Hematopoietic multipotent progenitor cell treated with erythropoietin and hydrocortisone succinate and interleukin-3 and kit ligand, for 4 days (in vitro differentiated cells): ENCODE measurements at regions not wholly inside any gene's neighbourhood (a gene's known extent, or its start where the extent isn't known, plus 50 kb on each side); places are given as distances from the start of the nearest gene placed in this dataset.
"Not testable (repeated sequence)": the region's sequence is repeated elsewhere in the genome, so short reads cannot be mapped to it uniquely, and the experiment has no call there.

Source experiments
- DNase-seq: peaks from one replicate; pipeline ENCODE4 v3.0.0-alpha.2; 2015

DNA sequence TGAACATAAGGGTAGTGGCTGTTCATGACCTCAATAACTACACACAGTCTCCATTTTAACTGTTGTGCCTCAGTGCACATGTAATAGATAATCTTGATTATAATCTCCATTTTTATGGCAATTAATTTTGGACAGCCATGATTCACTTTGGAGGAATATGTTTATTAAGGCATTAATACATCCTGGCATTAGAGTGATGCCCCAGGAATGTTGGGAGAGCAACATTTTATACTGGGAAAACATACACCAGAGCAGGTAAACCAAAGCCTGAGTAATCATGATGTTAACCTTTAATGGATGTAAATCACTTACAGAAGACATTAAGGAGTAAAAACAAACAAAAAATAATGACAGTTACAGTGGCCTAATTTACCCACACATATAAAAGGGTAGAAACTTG is 886.3 kb upstream of the RAG2 start:
- no peak for DNase-seq

DNA sequence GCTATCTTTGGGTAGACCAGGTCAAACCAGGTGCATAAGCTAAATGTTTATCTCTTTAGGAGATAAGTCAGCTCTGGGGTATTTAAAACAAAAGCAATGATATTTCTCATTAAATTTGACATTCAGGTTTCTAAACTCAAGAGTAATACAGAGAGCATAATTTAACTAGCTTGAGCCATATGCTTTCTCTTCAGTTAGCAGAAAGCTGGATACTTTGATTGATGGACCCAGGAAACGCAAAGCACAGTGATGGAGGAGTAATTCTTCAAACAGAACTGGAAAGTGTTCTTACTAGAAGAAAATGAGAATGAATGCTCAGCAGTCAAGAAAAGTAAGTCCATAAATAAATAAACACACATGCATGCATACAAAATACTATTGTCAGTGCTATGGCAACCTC is 885.7 kb upstream of the RAG2 start:
- no peak for DNase-seq

DNA sequence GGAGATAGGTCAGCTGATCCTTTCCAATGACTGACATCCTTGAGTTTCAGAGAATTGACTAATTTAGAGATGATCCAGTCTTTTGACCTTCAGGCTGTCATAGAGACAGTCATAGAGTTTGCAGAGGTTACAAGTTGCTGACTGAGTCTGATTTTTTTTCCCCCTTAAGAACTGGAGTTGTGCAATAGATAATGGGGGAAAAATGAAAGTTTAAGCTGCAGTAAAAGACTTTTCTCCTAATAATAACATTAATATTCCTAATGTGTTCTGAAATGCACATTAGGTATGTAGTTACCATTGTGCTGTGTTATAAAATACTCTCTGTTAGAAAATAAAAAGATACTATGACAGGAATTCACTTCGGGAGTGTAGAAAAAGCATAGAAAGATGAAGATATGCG is 876.9 kb upstream of the RAG2 start:
- DNase-seq = no peak

DNA sequence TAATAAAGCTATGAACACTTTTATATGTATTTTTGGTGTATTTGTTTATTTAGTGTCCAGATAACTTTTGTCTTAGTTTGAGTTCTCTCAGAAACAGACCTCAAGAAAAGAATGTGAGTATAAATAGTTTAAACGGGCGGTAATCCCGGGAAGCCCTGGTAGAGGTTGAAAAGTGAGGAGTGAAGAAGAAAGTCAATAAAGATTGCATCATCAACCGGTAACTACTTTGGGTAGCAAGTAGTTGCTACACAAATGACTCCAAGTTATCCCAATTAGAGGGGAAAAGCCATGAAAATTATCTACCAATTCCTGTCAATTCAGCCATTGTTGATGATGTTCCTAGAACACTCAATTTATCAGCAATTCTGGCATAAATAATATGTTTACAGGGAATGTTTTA is 870.3 kb upstream of the RAG2 start:
- no peak for DNase-seq

DNA sequence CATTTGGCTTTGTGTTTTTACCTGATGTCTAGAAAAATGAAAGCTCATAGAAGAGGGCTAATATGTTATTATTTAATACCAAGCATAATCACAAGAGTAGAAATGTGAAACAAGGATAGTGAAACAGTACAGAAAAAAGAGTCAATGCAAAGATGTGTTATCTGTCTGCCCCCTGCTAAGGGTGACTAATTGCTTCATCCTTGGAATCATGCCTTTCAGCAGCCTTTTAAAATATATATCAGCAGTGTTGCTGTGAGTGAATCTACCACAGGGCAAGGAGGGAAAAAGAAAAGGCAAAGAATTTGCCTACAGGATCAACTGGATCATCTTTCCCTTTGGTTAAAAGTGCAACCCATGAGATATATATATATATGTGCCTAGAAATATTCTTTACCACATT is 867.2 kb upstream of the RAG2 start:
- DNase-seq = no peak

DNA sequence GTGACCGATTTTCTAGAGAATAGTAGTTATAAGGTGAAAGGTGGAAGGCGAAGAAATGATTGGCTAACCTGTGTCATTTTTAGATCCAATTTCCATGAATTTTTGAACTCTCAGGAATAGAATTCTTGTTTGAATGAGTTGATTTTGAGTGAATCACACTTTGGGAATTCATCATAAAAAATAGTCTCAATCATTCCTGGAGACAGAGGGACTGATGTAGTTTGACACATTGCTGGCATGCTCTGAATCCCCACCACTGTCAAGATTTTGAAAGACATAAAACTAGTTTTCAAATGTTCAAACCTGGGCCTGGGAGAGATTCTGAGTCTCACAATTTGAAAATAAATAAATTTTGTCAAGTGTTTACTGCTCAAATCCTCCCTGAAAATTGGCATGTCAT is 861.4 kb upstream of the RAG2 start:
- no peak for DNase-seq

DNA sequence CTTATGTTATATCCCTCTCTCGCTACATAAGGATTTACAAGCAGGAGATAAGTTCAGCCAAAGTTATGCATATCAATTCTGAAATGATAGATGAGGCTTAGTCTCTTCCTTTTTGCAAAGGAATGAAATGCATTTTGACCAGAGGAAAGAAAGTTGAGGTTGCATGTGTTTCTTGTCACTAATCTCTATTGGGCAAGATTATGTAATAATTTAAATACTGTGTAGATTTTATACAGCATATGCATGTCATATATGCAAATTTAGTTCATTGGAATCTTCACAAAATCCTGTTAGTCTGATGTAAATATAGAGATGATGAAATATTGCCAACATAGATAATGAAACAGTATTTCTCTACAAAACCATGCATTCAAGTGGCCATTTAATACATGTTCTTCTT is 858.7 kb upstream of the RAG2 start:
- DNase-seq = no peak

DNA sequence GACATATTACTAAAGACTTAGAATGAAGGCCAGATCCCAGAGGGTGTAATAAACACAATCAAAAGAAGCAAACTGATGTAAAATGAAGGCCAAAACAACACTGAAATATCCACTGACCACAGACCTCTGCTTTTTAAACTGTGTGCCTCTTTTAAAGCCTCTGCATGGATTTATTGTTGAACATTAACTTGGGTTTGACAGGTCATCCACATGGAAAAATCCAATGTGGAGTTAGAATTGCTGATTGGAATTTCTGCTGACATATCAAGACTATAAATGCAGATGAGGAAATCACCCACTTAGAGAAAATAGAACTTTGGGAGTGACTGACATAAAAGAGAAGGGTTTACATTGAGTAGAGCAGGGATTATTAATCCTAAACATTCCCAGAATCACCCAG is 853.9 kb upstream of the RAG2 start:
- no peak for DNase-seq

DNA sequence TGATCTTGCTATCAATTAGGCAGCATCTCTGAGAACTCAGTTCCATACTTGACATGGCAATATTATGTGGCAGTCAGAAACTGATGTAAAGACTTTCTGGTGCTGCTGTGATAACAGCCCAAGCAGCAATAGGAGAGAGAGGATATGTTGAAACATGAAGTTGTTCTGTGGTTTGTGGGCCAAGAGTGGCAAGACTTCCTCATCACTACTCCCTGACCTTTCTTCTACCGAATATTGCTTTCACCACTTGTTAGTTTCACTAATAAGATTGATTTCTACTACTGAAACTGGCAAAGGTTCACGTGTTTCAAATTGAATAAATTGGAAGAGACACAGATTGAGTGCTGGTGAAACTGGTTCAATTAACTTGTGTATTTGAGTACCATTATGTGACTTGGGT is 852.6 kb upstream of the RAG2 start:
- DNase-seq = peak; percentile 87

DNA sequence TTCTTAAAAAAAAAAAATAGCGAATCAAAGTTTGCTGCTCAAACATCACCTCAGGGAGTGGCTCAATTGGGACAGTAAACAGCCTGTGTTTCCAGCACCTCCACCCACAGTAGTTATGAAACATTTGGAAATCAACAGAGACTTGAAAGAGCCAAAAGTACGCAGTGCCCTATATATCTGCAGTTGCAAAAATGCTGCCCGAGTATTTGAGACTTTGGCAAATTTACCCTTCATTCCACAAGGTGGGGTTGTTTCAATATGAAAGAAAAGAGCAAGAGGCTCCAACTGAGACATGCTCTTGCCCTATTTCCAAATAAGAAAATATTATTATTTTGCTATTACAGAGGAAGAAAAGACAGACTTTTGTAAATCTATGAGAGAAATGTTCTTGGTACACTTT is 851.1 kb upstream of the RAG2 start:
- peak; percentile 79 for DNase-seq

DNA sequence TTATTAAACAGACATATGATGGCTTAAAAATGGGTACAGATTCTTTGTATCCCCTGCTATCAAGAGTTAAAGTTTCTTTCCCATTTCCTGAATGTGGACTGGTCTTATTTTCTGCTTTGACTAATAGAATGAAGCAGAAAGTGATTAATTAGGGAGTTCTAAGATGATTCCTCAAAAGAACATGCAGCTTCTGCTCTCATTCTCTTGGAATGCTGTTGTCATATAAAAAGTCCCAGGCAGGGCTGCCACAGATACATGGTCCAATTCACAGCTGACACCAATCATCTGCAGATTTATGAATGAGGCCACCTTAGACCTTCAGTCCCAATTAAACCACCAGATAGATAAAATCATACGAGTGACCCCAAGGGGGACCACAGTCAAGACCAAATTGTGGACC is 844.5 kb upstream of the RAG2 start:
- DNase-seq = no peak

DNA sequence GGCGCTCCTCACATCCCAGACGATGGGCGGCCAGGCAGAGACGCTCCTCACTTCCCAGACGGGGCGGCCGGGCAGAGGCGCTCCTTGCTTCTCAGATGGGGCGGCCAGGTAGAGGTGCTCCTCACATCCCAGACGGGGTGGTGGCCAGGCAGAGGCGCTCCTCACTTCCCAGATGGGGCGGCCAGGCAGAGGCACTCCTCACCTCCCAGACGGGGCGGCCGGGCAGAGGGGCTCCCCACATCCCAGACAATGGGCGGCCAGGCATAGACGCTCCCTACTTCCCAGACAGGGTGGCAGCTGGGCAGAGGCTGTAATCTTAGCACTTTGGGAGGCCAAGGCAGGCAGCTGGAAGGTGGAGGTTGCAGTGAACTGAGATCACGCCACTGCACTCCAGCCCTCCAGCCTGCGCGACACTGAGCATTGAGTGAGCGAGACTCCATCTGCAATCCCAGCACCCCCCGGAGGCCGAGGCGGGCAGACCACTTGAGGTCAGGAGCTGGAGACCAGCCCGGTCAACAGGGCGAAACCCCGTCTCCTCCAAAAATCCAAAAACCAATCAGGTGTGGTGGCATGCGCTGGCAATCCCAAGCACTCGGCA is 833.7 kb upstream of the RAG2 start:
- not testable (repeated sequence) for DNase-seq

DNA sequence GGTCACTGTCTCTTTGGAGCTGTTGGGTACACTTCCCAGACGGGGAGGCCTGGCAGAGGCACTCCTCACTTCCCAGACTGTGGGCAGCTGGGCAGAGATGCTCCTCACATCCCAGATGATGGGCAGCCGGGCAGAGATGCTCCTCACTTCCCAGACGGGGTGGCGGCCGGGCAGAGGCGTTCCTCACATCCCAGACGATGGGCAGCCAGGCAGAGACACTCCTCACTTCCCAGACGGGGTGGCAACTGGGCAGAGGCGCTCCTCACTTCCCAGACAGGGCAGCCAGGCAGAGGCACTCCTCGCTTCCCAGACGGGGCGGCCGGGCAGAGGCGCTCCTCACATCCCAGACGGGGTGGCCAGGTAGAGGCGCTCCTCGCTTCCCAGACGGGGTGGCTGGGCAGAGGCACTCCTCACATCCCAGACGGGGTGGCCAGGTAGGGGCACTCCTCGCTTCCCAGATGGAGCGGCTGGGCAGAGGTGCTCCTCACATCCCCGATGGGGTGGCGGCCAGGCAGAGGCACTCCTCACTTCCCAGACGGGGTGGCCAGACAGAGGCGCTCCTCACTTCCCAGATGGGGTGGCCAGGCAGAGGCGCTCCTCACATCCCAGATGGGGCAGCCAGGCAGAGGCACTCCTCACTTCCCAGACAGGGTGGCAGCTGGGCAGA is 833.1 kb upstream of the RAG2 start:
- DNase-seq = not testable (repeated sequence)

DNA sequence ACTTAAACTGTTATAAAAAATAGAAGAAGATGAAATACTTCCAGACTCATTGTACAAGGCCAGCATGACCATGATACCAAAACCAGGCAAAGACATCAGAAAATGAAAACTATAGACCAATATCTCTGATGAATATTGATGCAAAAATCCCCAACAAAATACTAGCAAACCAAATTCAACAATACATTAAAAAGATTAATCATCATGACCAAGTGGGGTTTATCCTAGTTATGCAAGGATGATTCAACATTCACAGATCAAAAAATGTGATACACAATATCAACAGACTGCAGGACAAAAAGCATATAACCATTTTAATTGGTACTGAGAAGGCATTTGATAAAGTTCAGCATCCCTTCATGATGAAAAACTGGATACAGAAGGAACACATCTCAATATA is 824.5 kb upstream of the RAG2 start:
- no peak for DNase-seq

DNA sequence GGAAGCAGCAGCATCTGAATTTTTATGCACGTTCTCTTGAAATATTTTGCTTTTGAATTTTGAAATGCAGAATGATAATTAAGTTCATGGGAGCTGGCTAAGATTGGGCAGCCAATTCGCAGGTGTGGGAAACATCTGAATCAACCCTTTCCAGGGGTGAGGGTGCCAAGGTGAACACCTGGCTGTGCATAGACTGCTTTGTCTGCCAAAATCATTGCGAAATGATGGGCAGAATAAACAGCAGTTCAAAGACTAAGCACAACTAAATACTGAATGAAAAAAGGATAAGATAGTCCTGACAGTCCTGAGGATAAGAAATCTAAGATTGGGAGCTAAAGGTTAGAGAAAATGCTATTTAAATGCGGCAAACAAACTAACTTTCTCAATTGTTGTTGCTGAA is 813.3 kb upstream of the RAG2 start:
- DNase-seq = no peak

DNA sequence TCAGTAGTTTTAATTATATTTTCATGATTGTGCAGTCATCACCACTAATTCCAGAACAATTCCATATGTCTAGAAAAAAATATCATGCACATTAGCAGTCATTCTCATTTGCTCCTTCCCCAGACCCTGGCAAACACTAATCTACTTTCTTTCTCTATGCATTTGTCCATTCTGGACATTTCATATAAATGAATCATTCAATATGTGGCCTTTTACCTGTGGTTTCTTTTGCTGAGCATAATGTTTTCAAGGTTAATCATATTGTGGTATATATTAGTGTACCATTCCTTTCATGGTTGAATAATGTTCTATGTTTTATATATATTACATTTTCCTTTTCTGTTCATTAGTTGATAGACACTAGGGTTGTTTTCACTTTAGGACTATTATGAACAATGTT is 811.1 kb upstream of the RAG2 start:
- no peak for DNase-seq

DNA sequence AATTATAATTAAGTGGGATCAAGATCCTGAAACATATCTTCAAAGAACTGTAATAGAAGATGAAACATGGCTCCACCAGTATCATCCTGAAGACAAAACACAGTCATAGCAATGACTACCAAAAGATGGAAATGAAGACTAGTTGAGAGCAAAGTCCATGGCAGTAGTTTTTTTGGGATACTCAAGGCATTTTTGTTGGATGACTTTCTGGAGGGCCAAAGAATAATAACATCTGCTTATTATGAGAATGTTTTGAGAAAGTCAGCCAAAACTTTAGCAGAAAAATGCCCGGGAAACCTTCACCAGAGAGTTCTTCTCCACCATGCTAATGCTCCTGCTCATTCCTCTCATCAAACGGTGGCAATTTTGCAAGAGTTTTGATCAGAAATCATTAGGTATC is 809.4 kb upstream of the RAG2 start:
- no peak for DNase-seq

DNA sequence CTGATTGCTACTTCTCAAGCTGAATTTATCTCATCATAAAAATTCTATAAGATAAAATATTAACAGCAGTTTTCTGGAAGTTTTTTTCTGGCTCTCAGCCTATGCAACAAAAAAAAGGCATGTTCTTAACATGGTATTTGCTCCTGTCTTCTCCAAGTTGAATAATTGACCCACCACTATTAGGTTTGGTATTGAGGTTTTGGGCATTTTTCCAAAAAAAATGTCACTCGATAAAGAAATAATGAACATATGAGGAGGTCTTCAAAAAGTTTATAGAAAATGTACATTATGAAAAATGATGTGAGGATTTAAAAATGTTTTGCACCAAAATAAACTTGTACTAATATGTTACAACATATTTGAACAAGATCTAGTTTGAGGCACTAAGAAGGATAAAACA is 808.6 kb upstream of the RAG2 start:
- DNase-seq = no peak

DNA sequence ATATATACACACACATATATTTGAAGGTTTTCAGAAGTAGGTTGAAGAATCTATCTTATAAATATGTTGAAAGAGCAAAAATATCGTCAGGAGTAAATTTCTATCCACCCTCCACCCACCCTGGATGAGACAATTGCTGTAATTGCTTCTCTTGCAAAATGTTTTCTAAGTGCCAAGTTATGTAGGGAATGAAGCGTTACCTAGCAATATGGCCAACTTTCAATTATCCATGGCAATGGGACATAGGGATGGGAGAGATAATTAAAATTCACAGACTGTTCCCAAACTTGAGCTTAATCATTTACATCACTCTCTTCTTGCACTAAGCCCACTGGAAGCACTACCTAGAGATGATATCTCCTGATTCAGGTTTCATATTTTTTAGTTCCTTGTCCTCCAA is 806.2 kb upstream of the RAG2 start:
- no peak for DNase-seq

DNA sequence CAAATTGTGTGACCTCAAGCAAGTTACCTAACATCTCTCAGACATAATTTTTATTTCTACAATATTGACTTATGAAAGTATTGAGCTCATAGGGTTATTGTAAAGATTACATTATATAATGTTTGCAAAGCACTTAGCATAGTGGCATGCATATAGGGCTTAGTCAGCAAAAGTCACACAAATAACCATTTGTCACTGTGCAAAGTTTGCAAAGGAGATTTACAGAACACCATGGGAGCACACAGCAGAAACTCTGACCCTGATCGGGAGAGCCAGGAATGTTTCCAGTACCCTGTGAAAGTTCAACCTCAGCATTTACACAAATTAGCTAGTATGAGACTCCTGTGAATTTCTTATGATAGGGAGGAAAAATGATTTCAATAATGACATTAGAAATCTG is 804.6 kb upstream of the RAG2 start:
- DNase-seq = no peak

DNA sequence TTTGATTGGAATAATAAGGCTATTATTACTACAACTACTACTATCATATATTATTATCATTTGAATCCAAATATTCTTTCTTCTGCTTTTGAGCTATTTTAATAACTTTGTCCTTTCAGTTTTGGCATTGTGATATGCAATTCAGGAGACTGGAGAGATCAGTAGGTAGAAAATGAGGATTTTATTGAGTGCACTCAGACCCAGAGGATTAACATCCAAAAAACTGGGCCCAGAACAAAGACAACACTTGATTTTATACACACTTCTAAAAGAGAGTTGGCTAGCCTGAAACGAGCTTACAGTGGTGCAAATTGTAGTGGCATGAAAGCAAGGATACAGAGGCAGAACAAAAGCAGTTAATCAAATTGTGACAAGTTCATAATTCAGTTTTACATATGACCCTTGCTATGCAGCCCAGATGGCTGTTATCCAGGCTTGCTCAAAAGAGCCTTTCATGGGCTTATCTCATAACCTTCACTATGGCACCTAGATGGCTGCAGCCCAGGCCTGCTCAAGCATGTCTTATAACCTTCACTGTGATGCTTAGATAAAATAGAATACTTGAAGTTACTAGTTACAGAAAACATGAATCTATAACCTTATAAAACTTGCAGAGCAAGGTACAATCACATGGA is 796.3 kb upstream of the RAG2 start:
- peak; percentile 3 for DNase-seq

DNA sequence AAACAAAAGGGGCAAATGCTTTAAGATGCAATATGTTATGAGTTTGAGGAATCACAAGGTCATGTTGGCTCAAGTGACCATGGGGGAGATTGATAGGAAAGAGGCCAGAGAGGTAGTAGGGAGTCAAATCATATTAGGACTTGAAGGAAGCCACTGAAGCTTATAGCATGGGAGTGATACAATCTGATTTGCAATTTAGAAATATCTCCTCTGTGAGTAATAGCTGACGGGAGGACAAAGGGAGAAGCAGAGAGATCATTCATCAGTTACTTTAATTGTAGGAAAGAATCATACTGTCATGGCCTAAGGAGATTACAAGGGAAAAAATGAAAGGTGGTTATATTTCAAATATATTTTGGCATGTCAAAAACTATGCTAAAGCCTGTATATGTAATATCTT is 793.6 kb upstream of the RAG2 start:
- DNase-seq = no peak

DNA sequence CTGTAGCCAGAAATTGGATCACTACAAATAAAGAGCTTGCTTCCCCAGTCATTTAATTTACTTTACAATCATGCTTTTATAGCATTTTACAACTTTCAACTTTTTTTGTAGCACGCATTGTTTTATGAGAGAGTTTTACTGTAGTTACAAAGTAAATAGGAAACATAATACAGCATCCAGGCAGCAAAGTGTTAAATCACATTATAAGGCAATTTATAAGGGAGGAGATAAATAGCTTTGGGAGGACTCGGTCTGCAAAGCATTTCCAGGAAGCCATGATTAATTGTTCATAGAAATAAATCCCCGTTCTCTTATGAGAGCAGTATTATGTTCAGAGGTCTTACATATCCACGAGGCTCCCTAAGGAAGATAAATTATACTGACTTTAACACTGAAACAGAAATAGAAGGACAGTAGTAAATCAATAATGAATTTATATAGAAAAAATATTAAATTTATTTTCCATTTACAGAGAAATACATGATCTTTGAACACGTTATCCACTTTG is 792.6 kb upstream of the RAG2 start:
- no peak for DNase-seq

DNA sequence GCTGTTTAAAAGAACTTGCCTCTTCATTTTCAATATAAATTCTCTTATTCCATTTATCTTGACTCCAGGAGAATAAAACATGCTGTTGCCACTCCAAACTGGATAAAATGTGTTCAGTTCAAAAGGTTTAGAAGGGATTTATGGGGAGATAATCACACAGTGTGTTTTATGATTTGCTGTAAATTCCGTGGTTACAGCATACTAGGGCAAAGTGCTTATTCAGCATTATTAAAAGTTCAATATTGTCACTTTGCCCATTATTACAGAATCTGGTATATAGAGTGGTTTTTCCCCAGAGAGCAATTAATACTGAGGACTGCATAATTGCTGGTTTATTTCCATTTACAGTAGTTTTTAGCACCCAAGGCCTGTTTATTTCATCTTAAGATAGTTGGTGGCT is 780.9 kb upstream of the RAG2 start:
- DNase-seq = no peak

DNA sequence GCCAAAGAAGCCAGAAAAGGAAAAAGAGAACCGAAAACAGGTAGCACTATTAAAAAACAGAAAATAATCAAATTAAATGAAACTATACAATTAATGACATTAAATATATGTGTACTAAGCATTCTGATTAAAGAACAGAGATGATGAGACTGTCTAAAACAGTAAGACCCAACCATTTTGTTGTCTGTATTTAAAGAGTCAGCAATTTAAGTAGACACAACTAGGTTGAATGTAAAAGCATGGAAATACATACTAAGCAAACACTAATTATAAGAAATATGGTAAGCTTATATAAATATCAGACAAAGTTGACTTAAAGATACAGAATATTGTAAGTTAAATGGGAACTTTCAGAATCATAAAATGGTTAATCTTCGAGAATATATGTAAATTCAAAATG is 774.6 kb upstream of the RAG2 start:
- DNase-seq = no peak
